ENCODE measurements at regions not wholly inside any gene's neighbourhood (a gene's known extent, or its start where the extent isn't known, plus 50 kb on each side); places are given as distances from the start of the nearest gene placed in this dataset.

DNA sequence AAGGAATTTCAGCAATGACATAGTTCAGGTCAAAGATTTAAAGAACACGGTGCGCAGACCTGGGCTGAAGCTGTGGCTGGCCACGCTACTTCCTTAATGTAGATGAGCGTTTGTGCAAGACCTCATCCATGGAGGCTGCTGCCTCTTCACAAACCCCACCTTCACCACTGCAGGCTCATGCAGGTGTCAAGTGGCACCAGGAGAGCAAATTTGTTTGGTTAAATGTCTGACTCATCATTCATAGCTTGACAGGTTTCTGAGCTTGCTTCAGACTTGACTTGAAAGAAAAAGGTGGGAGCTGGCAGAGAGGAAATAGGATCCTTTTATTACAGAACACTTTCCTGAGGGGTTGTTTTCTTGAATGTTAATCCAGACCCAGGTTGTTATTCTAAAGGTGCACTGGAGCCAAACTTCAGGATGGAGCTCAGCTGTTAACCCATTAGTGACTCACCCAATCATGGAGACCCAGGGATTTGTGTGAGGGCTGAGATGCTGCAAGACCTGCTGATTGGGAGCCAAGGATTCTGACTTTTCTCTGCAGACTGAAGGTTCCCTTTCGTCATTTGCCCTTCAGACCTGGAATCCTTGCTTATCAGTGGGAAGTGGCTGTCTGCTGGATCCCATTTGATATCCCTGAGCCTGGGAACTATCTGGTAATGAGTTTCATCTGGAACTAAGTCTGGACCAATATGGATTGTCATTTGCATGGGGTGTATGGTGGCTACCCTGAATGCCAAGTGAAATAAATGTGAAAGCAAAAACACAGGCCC, 315.3 kb downstream of the PTTG2 start:
- H3K9me3 ChIP-seq (ENCODE audit: low read depth, low read length, poor library complexity, severe bottlenecking), result no peaks in the 10 kb centered on the region
- intact Hi-C loops (cut with micrococcal nuclease; ENCODE audit: unreplicated experiment), result no loop called here
- no TSS peak for BruUV-seq (replicated peaks)
- TF ChIP-seq, protein P1, sequence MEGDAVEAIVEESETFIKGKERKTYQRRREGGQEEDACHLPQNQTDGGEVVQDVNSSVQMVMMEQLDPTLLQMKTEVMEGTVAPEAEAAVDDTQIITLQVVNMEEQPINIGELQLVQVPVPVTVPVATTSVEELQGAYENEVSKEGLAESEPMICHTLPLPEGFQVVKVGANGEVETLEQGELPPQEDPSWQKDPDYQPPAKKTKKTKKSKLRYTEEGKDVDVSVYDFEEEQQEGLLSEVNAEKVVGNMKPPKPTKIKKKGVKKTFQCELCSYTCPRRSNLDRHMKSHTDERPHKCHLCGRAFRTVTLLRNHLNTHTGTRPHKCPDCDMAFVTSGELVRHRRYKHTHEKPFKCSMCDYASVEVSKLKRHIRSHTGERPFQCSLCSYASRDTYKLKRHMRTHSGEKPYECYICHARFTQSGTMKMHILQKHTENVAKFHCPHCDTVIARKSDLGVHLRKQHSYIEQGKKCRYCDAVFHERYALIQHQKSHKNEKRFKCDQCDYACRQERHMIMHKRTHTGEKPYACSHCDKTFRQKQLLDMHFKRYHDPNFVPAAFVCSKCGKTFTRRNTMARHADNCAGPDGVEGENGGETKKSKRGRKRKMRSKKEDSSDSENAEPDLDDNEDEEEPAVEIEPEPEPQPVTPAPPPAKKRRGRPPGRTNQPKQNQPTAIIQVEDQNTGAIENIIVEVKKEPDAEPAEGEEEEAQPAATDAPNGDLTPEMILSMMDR (conservative IDR thresholded peaks at IDR 0.05; ENCODE audit: low read depth, low read length), result no peak
- TF ChIP-seq EZH2 (IDR thresholded peaks at IDR 0.05; ENCODE audit: borderline replicate concordance, low read depth, low read length, poor library complexity, severe bottlenecking), result no peak
- ChIA-PET CTCF (no interaction called here), POLR2A (ENCODE audit: low non-redundant PET) (no interaction called here)
- H3K4me3 ChIP-seq (ENCODE audit: low read depth, low read length, poor library complexity, severe bottlenecking), result no peak overlapping the region
- H3K36me3 ChIP-seq (ENCODE audit: insufficient read depth, low read length, poor library complexity, severe bottlenecking), result no peaks in the 10 kb centered on the region
- H3K4me1 ChIP-seq (ENCODE audit: insufficient read depth, low read length, poor library complexity, severe bottlenecking), result no peaks in the 10 kb centered on the region
- DNase-seq (ENCODE audit: low spot score), result no peak
- H3K27me3 ChIP-seq (replicated peaks; ENCODE audit: insufficient read depth, low read depth, low read length, poor library complexity), result no peaks in the 10 kb centered on the region
- no peak overlapping the region for H3K27ac ChIP-seq (ENCODE audit: low read depth, low read length, poor library complexity, severe bottlenecking)

DNA sequence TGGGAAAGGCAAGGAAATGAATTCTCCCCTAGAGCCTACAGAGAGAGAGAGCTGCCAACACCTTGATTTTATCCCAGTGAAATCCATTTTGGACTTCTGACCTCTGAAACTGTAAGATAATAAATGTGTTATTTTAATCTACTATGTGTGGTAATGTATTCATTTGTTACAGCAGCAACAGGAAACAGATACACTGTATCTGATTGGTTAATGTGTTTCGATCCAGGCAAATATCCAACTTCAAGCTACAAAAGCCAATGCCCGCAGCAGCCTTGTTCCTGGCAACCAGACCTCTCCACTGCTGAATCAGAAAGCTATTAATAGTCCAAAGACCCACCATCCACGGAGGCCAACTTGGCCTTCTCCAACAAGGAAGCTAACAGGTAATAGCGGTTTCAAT, 318.1 kb downstream of the PTTG2 start:
- Histone ChIP-seq H3K27me3 (replicated peaks; ENCODE audit: insufficient read depth, low read depth, low read length, poor library complexity) (no peaks in the 10 kb centered on the region), H3K27ac (ENCODE audit: low read depth, low read length, poor library complexity, severe bottlenecking) (no peak overlapping the region), H3K4me3 (ENCODE audit: low read depth, low read length, poor library complexity, severe bottlenecking) (no peak overlapping the region), H3K36me3 (ENCODE audit: insufficient read depth, low read length, poor library complexity, severe bottlenecking) (no peaks in the 10 kb centered on the region), H3K4me1 (ENCODE audit: insufficient read depth, low read length, poor library complexity, severe bottlenecking) (no peaks in the 10 kb centered on the region), H3K9me3 (ENCODE audit: low read depth, low read length, poor library complexity, severe bottlenecking) (no peaks in the 10 kb centered on the region)
- intact Hi-C loops (cut with micrococcal nuclease; ENCODE audit: unreplicated experiment), result no loop called here
- TF ChIP-seq, protein P1 (conservative IDR thresholded peaks at IDR 0.05; ENCODE audit: low read depth, low read length), result no peak
- TF ChIP-seq EZH2 (IDR thresholded peaks at IDR 0.05; ENCODE audit: borderline replicate concordance, low read depth, low read length, poor library complexity, severe bottlenecking), result no peak
- DNase-seq (ENCODE audit: low spot score), result no peak
- ChIA-PET CTCF (no interaction called here), POLR2A (ENCODE audit: low non-redundant PET) (no interaction called here)
- no TSS peak for BruUV-seq (replicated peaks)

DNA sequence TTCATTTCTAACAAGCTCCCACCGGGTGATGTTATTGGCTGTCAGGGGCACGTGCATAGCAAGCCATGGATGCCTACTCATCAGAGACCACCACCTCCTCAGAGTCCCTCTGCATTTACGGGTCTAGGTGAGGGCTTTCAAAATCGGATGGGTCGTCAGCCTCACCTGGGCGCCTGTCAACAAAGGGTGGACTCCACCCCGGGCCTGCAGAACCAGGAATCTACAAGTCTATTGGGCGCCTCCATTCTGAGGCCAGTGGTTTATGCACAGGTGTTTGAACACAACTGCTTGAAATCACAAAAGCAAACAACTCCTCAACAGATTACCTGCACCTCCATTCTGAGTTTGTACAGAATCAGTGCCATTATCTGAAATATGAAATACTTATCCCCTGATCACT, 318.9 kb downstream of the PTTG2 start:
- POLR2A ChIA-PET (ENCODE audit: low non-redundant PET), result no interaction called here
- H3K27ac ChIP-seq (ENCODE audit: low read depth, low read length, poor library complexity, severe bottlenecking), result no peak overlapping the region
- H3K4me1 ChIP-seq (ENCODE audit: insufficient read depth, low read length, poor library complexity, severe bottlenecking), result no peaks in the 10 kb centered on the region
- no peaks in the 10 kb centered on the region for H3K27me3 ChIP-seq (replicated peaks; ENCODE audit: insufficient read depth, low read depth, low read length, poor library complexity)
- H3K36me3 ChIP-seq (ENCODE audit: insufficient read depth, low read length, poor library complexity, severe bottlenecking), result no peaks in the 10 kb centered on the region
- TF ChIP-seq, protein P1 (conservative IDR thresholded peaks at IDR 0.05; ENCODE audit: low read depth, low read length), result no peak
- TF ChIP-seq EZH2 (IDR thresholded peaks at IDR 0.05; ENCODE audit: borderline replicate concordance, low read depth, low read length, poor library complexity, severe bottlenecking), result no peak
- BruUV-seq (replicated peaks), result no TSS peak
- CTCF ChIA-PET, result no interaction called here
- intact Hi-C loops (cut with micrococcal nuclease; ENCODE audit: unreplicated experiment), result no loop called here
- DNase-seq (ENCODE audit: low spot score), result no peak
- H3K4me3 ChIP-seq (ENCODE audit: low read depth, low read length, poor library complexity, severe bottlenecking), result no peak overlapping the region
- no peaks in the 10 kb centered on the region for H3K9me3 ChIP-seq (ENCODE audit: low read depth, low read length, poor library complexity, severe bottlenecking)

All from A673 (cell line).